Osteocyte (in vitro differentiated cells): ENCODE measurements at regions not wholly inside any gene's neighbourhood (a gene's known extent, or its start where the extent isn't known, plus 50 kb on each side); places are given as distances from the start of the nearest gene placed in this dataset.
"Not testable (repeated sequence)": the region's sequence is repeated elsewhere in the genome, so short reads cannot be mapped to it uniquely, and the experiment has no call there.

Experiments used
- DNase-seq: peaks from one replicate; pipeline ENCODE4 v3.0.0; 2021; ENCODE audit warnings: mixed read lengths; ENCODE audit not compliant: unreplicated experiment; ENCODE audit errors: extremely low spot score
- H3K27ac Mint-ChIP-seq: one replicate; pipeline ENCODE4 v1.8.0; 2021; ENCODE audit warnings: mild to moderate bottlenecking, mixed read lengths; ENCODE audit not compliant: unreplicated experiment
- H3K27me3 Mint-ChIP-seq: one replicate; pipeline ENCODE4 v1.8.0; 2021; ENCODE audit warnings: mixed read lengths; ENCODE audit not compliant: unreplicated experiment
- H3K36me3 Mint-ChIP-seq: one replicate; pipeline ENCODE4 v1.8.0; 2021; ENCODE audit warnings: mixed read lengths; ENCODE audit not compliant: unreplicated experiment
- H3K4me1 Mint-ChIP-seq: one replicate; pipeline ENCODE4 v1.8.0; 2021; ENCODE audit warnings: mixed read lengths; ENCODE audit not compliant: unreplicated experiment
- H3K4me3 Mint-ChIP-seq: one replicate; pipeline ENCODE4 v1.8.0; 2021; ENCODE audit warnings: mild to moderate bottlenecking, moderate library complexity, mixed read lengths; ENCODE audit not compliant: unreplicated experiment
- H3K9me3 Mint-ChIP-seq: one replicate; pipeline ENCODE4 v1.8.0; 2021; ENCODE audit warnings: mixed read lengths; ENCODE audit not compliant: unreplicated experiment
- CTCF ChIP-seq: fragments of 200-600 bp; sonication (generic); IDR thresholded peaks from 2 replicates; pipeline ENCODE4 v1.5.0; 2021; ENCODE audit warnings: antibody characterized with exemption, mild to moderate bottlenecking, moderate library complexity

- Mint-ChIP-seq H3K9me3 (peaks cover 6% of the 10 kb centered on the region), H3K27me3 (peaks cover 4% of the 10 kb centered on the region), H3K4me1 (no peaks in the 10 kb centered on the region), H3K36me3 (no peaks in the 10 kb centered on the region), H3K4me3 (no peak overlapping the region), H3K27ac (no peak overlapping the region)
- no peak for DNase-seq
- TF ChIP-seq CTCF = no peak
These were observed 128.9 kb upstream of the CCND2 start for GRCh38 chr12:4144676-4145075.

GRCh38 chr12:4143896-4144295 lies 129.7 kb upstream of the CCND2 start:
- H3K27me3 Mint-ChIP-seq = peaks cover 4% of the 10 kb centered on the region
- no peak for DNase-seq
- H3K36me3 Mint-ChIP-seq = no peaks in the 10 kb centered on the region
- no peak overlapping the region for H3K4me3 Mint-ChIP-seq
- no peak overlapping the region for H3K27ac Mint-ChIP-seq
- TF ChIP-seq CTCF = no peak
- peaks cover 6% of the 10 kb centered on the region for H3K9me3 Mint-ChIP-seq
- no peaks in the 10 kb centered on the region for H3K4me1 Mint-ChIP-seq

- Mint-ChIP-seq H3K4me3 (no peak overlapping the region), H3K9me3 (peaks cover 6% of the 10 kb centered on the region), H3K27me3 (peaks cover 6% of the 10 kb centered on the region), H3K27ac (no peak overlapping the region), H3K36me3 (no peaks in the 10 kb centered on the region), H3K4me1 (no peaks in the 10 kb centered on the region)
- TF ChIP-seq CTCF = no peak
- no peak for DNase-seq
These were observed 132.0 kb upstream of the CCND2 start for GRCh38 chr12:4141348-4142270.

GRCh38 chr12:4140581-4141301 lies 132.8 kb upstream of the CCND2 start:
- Mint-ChIP-seq H3K9me3 (peaks cover 6% of the 10 kb centered on the region), H3K27me3 (peaks cover 9% of the 10 kb centered on the region), H3K27ac (no peak overlapping the region), H3K4me1 (no peaks in the 10 kb centered on the region), H3K4me3 (no peak overlapping the region), H3K36me3 (no peaks in the 10 kb centered on the region)
- DNase-seq = peak; percentile 66
- TF ChIP-seq CTCF = no peak

DNA sequence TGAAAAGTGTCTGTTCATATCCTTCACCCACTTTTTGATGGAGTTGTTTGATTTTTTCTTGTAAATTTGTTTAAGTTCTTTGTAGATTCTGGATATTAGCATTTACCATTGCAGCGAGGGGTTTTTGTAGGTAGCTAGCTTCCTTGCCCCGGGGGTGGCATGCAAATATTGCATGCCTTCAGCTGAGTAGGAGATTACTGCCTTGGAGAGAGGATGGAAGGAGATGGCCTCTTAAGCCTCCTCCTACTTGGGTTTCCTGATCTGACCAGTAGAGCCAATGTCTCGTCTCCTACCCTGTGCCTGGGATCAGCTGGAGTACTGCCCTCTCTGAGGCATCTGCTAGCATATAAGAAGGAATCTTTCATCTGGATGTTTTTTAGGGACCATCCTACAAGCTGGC lies 134.4 kb upstream of the CCND2 start:
- DNase-seq = no peak
- peaks cover 6% of the 10 kb centered on the region for H3K9me3 Mint-ChIP-seq
- no peak overlapping the region for H3K4me3 Mint-ChIP-seq
- TF ChIP-seq CTCF = no peak
- H3K27me3 Mint-ChIP-seq = peaks cover 10% of the 10 kb centered on the region
- H3K36me3 Mint-ChIP-seq = no peaks in the 10 kb centered on the region
- no peaks in the 10 kb centered on the region for H3K4me1 Mint-ChIP-seq
- no peak overlapping the region for H3K27ac Mint-ChIP-seq

DNA sequence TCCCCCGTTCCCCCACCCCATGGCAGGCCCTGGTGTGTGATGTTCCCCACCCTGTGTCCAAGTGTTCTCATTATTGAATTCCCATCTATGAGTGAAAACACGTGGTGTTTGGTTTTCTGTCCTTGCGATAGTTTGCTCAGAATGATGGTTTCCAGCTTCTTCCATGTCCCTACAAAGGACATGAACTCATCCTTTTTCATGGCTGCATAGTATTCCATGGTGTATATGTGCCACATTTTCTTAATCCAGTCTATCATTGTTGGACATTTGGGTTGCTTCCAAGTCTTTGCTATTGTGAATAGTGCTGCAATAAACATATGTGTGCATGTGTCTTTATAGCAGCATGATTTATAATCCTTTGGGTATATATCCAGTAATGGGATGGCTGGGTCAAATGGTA lies 135.0 kb upstream of the CCND2 start:
- DNase-seq, H3K4me1 Mint-ChIP-seq, H3K27ac Mint-ChIP-seq, H3K4me3 Mint-ChIP-seq, H3K36me3 Mint-ChIP-seq, H3K9me3 Mint-ChIP-seq: not testable (repeated sequence)
- peaks cover 15% of the 10 kb centered on the region for H3K27me3 Mint-ChIP-seq
